Endothelial cell (in vitro differentiated cells): ENCODE measurements at regions not wholly inside any gene's neighbourhood (a gene's known extent, or its start where the extent isn't known, plus 50 kb on each side); places are given as distances from the start of the nearest gene placed in this dataset.
A peak's percentile ranks its signal among the peaks of the same experiment; 100 is the strongest.

ENCODE experiments used
- DNase-seq: peaks from one replicate; pipeline ENCODE4 v3.0.0; 2021; ENCODE audit warnings: low spot score
- H3K27ac Mint-ChIP-seq: one replicate; pipeline ENCODE4 v1.8.0; 2021; ENCODE audit warnings: mixed read lengths, inconsistent platforms; ENCODE audit not compliant: unreplicated experiment
- H3K27me3 Mint-ChIP-seq: one replicate; pipeline ENCODE4 v1.8.0; 2021; ENCODE audit warnings: mild to moderate bottlenecking, moderate library complexity, mixed read lengths, inconsistent platforms; ENCODE audit not compliant: unreplicated experiment
- H3K36me3 Mint-ChIP-seq: one replicate; pipeline ENCODE4 v1.8.0; 2021; ENCODE audit warnings: mild to moderate bottlenecking, low read depth, mixed read lengths, inconsistent platforms; ENCODE audit not compliant: unreplicated experiment
- H3K4me1 Mint-ChIP-seq: one replicate; pipeline ENCODE4 v1.8.0; 2021; ENCODE audit warnings: mild to moderate bottlenecking, mixed read lengths, inconsistent platforms; ENCODE audit not compliant: unreplicated experiment
- H3K4me3 Mint-ChIP-seq: one replicate; pipeline ENCODE4 v1.8.0; 2021; ENCODE audit warnings: mild to moderate bottlenecking, mixed read lengths, inconsistent platforms; ENCODE audit not compliant: unreplicated experiment
- H3K9me3 Mint-ChIP-seq: one replicate; pipeline ENCODE4 v1.8.0; 2021; ENCODE audit warnings: mixed read lengths, inconsistent platforms; ENCODE audit not compliant: unreplicated experiment
- TF ChIP-seq, protein P1 (sequence below): fragments of 200-600 bp; sonication (generic); IDR thresholded peaks from one replicate; pipeline ENCODE4 v1.5.0; 2021; ENCODE audit warnings: antibody characterized with exemption; ENCODE audit not compliant: unreplicated experiment

DNA sequence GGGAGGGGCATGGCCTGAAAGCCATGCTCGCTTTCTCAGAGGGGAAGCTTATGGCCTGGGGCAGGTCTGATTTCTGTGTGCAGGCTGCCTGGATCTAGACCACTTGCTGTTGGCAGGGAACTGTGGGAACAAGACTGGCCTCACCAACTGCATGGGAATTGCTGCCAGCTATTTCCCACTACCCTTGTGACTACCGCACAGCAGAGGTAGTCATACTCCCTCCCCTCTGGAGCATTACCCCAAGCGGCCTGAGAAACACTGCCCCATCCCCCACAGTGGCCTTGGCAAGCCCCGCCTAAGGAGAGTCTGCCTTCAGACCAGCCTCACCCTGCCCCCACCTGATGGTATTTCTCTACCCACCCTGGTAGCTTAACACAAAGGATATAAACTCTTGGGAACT, 199.4 kb upstream of the CADM2 start:
- no peak for DNase-seq
- no peak overlapping the region for H3K27ac Mint-ChIP-seq
- H3K36me3 Mint-ChIP-seq = no peaks in the 10 kb centered on the region
- H3K27me3 Mint-ChIP-seq = peaks cover 2% of the 10 kb centered on the region
- TF ChIP-seq, protein P1, sequence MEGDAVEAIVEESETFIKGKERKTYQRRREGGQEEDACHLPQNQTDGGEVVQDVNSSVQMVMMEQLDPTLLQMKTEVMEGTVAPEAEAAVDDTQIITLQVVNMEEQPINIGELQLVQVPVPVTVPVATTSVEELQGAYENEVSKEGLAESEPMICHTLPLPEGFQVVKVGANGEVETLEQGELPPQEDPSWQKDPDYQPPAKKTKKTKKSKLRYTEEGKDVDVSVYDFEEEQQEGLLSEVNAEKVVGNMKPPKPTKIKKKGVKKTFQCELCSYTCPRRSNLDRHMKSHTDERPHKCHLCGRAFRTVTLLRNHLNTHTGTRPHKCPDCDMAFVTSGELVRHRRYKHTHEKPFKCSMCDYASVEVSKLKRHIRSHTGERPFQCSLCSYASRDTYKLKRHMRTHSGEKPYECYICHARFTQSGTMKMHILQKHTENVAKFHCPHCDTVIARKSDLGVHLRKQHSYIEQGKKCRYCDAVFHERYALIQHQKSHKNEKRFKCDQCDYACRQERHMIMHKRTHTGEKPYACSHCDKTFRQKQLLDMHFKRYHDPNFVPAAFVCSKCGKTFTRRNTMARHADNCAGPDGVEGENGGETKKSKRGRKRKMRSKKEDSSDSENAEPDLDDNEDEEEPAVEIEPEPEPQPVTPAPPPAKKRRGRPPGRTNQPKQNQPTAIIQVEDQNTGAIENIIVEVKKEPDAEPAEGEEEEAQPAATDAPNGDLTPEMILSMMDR = no peak
- no peaks in the 10 kb centered on the region for H3K9me3 Mint-ChIP-seq
- H3K4me1 Mint-ChIP-seq = no peaks in the 10 kb centered on the region
- no peak overlapping the region for H3K4me3 Mint-ChIP-seq

DNA sequence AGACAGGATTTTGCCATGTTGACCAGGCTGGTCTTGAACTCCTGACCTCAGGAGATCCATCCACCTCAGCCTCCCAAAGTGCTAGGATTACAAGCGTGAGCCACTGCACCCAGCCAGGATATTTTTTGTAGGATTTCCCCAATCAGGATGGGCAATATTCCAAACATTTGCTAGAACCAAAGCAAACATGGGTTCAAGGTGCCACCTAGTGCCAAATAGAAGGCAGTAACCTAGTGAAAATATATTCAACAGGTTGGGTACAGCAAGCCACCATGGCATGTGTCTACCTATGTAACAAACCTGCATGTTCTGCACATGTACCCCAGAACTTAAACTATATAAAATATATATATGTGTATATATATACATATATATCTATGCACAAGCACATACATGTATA, 185.9 kb upstream of the CADM2 start:
- Mint-ChIP-seq H3K9me3 (no peaks in the 10 kb centered on the region), H3K4me1 (no peaks in the 10 kb centered on the region), H3K27me3 (no peaks in the 10 kb centered on the region), H3K4me3 (no peak overlapping the region), H3K36me3 (no peaks in the 10 kb centered on the region), H3K27ac (no peak overlapping the region)
- DNase-seq = no peak
- TF ChIP-seq, protein P1 = peak; percentile 14

DNA sequence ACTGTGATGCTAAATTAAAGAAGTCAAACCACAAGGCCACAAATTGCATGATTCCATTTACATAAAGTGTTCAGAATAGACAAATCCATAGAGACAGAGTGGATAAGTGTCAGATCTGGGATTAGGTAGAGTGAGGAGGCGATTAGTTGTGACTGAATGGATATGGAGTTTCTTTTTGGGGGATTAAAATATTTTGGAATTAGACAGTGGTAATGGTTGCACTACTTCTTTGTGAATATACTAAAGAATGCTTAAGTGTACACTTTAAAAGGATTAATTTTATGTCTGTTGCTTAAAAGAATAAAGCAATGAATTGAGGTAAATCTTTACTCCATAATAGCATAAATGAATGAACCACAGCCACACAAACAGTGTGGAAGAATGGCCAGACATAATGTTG, 175.5 kb upstream of the CADM2 start:
- Mint-ChIP-seq H3K4me1 (no peaks in the 10 kb centered on the region), H3K27me3 (no peaks in the 10 kb centered on the region), H3K4me3 (no peak overlapping the region), H3K36me3 (no peaks in the 10 kb centered on the region), H3K9me3 (no peaks in the 10 kb centered on the region), H3K27ac (no peak overlapping the region)
- TF ChIP-seq, protein P1 = no peak
- DNase-seq = no peak

DNA sequence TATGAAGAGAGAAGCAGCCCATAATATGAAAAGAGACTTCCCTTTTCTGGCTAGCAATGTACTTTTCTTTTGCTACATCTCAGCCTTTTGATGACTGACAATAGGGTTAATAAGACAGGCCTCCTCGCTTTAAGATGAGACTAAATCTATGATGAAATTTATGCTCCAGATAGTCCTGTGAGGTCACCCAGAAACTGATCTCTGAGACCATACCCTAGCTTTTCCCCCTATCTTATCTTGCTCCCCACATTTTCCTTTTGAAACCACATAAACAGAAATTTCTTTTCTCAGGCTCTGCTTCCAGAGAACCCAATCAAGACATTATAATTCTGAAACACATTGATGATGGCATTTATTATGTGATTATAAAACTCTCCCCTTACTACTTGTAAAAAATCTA, 168.8 kb upstream of the CADM2 start:
- H3K4me3 Mint-ChIP-seq = no peak overlapping the region
- no peaks in the 10 kb centered on the region for H3K9me3 Mint-ChIP-seq
- TF ChIP-seq, protein P1 = no peak
- no peak for DNase-seq
- no peaks in the 10 kb centered on the region for H3K27me3 Mint-ChIP-seq
- H3K27ac Mint-ChIP-seq = no peak overlapping the region
- H3K36me3 Mint-ChIP-seq = no peaks in the 10 kb centered on the region
- no peaks in the 10 kb centered on the region for H3K4me1 Mint-ChIP-seq

DNA sequence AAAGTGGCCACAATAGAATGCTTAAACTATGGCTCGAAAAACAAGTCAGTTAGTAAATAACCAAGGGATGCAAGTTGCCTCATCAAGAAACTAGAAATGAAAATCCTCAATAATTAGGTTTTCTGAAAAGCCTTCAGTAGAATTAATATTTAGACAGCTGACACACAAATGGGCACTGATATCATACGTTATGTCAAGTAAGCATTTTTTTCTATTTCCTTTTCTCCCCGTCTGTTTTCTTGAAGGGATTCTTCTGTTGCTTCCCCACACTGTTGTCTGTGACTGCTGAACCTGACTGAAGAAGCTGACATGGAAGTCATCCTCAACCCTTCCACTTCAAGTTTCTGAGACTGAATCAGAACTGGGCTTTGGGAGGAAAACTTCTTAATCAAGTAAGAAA, 151.8 kb upstream of the CADM2 start:
- Mint-ChIP-seq H3K4me3 (no peak overlapping the region), H3K27me3 (no peaks in the 10 kb centered on the region), H3K36me3 (no peaks in the 10 kb centered on the region), H3K27ac (no peak overlapping the region), H3K9me3 (no peaks in the 10 kb centered on the region), H3K4me1 (no peaks in the 10 kb centered on the region)
- DNase-seq = no peak
- TF ChIP-seq, protein P1 = no peak
